GM06990 (cell line): ENCODE measurements at regions not wholly inside any gene's neighbourhood (a gene's known extent, or its start where the extent isn't known, plus 50 kb on each side); places are given as distances from the start of the nearest gene placed in this dataset.

Experiments
- DNase-seq: peaks from one replicate; pipeline ENCODE4 v3.0.0-alpha.2; 2011; ENCODE audit not compliant: insufficient read length; ENCODE audit errors: extremely low read depth
- H3K27me3 ChIP-seq: replicated peaks from 2 replicates; pipeline ENCODE4 v1.6.0; 2011; ENCODE audit warnings: low read length; ENCODE audit not compliant: control insufficient read depth, insufficient read depth
- H3K36me3 ChIP-seq: 2 replicates; pipeline ENCODE4 v1.5.1; 2011; ENCODE audit warnings: low read length; ENCODE audit not compliant: control insufficient read depth, insufficient read depth
- H3K4me3 ChIP-seq: replicated peaks from 2 replicates; pipeline ENCODE4 v1.5.1; 2011; ENCODE audit warnings: low read depth, mild to moderate bottlenecking, control low read depth, low read length
- TF ChIP-seq, protein P1 (sequence below): IDR thresholded peaks from 2 replicates; pipeline ENCODE4 v1.5.1; 2011; ENCODE audit warnings: low read length, control low read depth, mild to moderate bottlenecking, inconsistent platforms; ENCODE audit not compliant: insufficient read depth, poor library complexity, severe bottlenecking

GRCh38 chr11:119521551-119521950, 98.6 kb upstream of the THY1 start:
- DNase-seq = no peak

DNA sequence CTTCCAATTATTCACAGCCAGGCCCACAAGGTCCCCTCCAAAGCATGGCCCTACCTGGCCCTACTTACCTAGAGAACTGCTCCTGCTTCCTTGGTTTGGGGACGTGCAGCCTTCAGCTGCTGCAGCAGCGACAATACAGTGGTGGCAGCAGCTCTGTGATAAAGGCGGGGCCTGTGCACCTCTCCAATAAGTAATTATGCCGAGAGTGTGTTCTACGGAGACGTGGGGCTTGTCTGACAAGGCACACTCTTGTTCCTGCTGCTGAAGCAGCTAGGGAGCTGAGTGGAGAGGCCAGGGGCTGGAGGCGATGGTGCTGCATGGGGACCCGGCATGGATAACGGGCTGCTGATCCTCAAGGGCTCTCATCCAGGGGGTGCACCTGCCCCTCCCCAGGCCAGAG, 98.0 kb upstream of the THY1 start:
- Histone ChIP-seq H3K36me3 (no peaks in the 10 kb centered on the region), H3K4me3 (no peak overlapping the region), H3K27me3 (peaks cover 2% of the 10 kb centered on the region; the same call in 1 of the 2 replicates)
- no peak for DNase-seq
- TF ChIP-seq, protein P1, sequence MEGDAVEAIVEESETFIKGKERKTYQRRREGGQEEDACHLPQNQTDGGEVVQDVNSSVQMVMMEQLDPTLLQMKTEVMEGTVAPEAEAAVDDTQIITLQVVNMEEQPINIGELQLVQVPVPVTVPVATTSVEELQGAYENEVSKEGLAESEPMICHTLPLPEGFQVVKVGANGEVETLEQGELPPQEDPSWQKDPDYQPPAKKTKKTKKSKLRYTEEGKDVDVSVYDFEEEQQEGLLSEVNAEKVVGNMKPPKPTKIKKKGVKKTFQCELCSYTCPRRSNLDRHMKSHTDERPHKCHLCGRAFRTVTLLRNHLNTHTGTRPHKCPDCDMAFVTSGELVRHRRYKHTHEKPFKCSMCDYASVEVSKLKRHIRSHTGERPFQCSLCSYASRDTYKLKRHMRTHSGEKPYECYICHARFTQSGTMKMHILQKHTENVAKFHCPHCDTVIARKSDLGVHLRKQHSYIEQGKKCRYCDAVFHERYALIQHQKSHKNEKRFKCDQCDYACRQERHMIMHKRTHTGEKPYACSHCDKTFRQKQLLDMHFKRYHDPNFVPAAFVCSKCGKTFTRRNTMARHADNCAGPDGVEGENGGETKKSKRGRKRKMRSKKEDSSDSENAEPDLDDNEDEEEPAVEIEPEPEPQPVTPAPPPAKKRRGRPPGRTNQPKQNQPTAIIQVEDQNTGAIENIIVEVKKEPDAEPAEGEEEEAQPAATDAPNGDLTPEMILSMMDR = no peak

More at GRCh38 chr11:119521551-119521950, 98.6 kb upstream of the THY1 start:
- Histone ChIP-seq H3K36me3 (no peaks in the 10 kb centered on the region), H3K4me3 (no peak overlapping the region), H3K27me3 (0 out of 2 replicates have a peak, but pooled peaks cover 2% of the 10 kb centered on the region)
- TF ChIP-seq, protein P1 = no peak

GRCh38 chr11:119520400-119520799, 97.4 kb upstream of the THY1 start:
- Histone ChIP-seq H3K27me3 (peaks cover 2% of the 10 kb centered on the region; the same call in 1 of the 2 replicates), H3K36me3 (no peaks in the 10 kb centered on the region), H3K4me3 (no peak overlapping the region)
- DNase-seq = no peak
- TF ChIP-seq, protein P1 = no peak

- DNase-seq = no peak
- Histone ChIP-seq H3K36me3 (no peaks in the 10 kb centered on the region), H3K4me3 (no peak overlapping the region), H3K27me3 (peaks cover 2% of the 10 kb centered on the region; the same call in 1 of the 2 replicates)
- TF ChIP-seq, protein P1 = no peak
Observed at GRCh38 chr11:119519796-119520195, 96.8 kb upstream of the THY1 start.

DNA sequence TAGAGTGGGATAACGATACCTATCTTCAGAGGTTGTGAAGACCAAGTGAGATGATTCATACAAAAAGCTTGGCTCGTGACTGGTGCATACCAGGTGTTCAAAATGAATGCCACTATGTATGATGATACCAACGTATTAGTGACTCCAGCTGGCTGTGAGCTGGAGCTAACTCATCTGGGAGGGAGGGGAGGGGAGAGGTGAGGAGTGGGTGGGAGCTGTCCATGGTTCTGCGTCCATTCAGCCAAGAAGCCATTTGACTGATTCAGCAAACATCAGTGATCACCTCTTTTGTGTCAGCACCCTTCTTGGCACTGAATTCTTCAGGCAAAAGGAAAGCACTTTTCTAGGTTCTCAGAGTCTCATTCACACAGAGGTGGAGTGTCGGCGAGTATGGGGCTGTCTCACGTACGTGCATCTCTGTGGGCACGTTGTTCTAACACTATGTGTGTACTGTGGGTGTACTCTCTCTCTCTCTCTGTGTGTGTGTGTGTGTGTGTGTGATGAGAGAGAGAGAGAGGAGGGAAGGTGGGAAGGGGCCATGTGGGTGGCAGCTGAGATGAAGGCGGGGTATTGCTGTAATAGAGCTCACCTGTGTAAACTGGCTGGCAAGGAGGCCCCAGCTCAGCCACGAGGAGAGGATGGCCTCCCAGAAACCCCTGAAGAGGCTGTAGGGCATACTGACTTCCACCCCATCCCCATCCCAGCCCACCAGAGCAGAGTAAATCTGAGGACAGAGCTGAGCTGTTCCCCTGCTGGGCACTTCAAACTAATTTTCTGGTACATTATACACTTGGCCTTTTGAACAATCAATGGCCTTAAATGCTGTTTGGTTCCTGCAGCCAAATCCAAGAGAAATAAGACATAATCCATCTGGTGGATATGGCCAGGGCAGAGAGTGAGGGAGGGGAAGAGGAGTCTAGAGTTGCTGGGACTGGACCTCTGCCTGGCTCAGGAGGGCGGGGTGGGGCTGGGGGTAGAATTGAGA, 96.1 kb upstream of the THY1 start:
- TF ChIP-seq, protein P1 = no peak
- Histone ChIP-seq H3K27me3 (peaks cover 3% of the 10 kb centered on the region; the same call in 1 of the 2 replicates), H3K4me3 (no peak overlapping the region), H3K36me3 (no peaks in the 10 kb centered on the region)
- DNase-seq = no peak
